Esophagus muscularis mucosa (tissue), 4 donors: ENCODE measurements at regions not wholly inside any gene's neighbourhood (a gene's known extent, or its start where the extent isn't known, plus 50 kb on each side); places are given as distances from the start of the nearest gene placed in this dataset.
"Not testable (repeated sequence)": the region's sequence is repeated elsewhere in the genome, so short reads cannot be mapped to it uniquely, and the experiment has no call there.

Experiments
- DNase-seq: peaks from one replicate; pipeline ENCODE4 v3.0.0-alpha.2; 2017; ENCODE audit errors: extremely low spot score
- H3K27ac ChIP-seq, 4 donors: fragments of 200-600 bp; sonication (generic); replicated peaks in 1 of 4; 1 replicate in 3 of 4; 2 replicates in 1 of 4; pipeline ENCODE4 v1.5.1; 2016 to 2019; ENCODE audit warnings: mild to moderate bottlenecking in 1 of 4
- H3K27me3 ChIP-seq, 4 donors: fragments of 200-600 bp; sonication (generic); one replicate each; pipeline versions ENCODE4 v1.5.1 to v1.6.0; 2016 to 2019
- H3K36me3 ChIP-seq, 4 donors: fragments of 200-600 bp; sonication (generic); one replicate each; pipeline ENCODE4 v1.5.1; 2016 to 2019
- H3K4me1 ChIP-seq, 4 donors: fragments of 200-600 bp; sonication (generic); one replicate each; pipeline ENCODE4 v1.5.1; 2016 to 2019
- H3K4me3 ChIP-seq, 4 donors: fragments of 200-600 bp; sonication (generic); 1 replicate in 2 of 4; 2 replicates in 2 of 4; pipeline ENCODE4 v1.5.1; 2016 to 2019; ENCODE audit warnings: mild to moderate bottlenecking in 4 of 4, moderate library complexity in 1 of 4
- H3K9me3 ChIP-seq, 4 donors: fragments of 200-600 bp; sonication (generic); 1 replicate in 3 of 4; 2 replicates in 1 of 4; pipeline ENCODE4 v1.5.1; 2016 to 2019
- EP300 ChIP-seq: sonication (generic); formaldehyde crosslinking; IDR thresholded peaks from one replicate; pipeline ENCODE4 v1.6.1; 2017; ENCODE audit warnings: antibody characterized with exemption
- POLR2A ChIP-seq: fragments of 450-650 bp; IDR thresholded peaks from one replicate; pipeline ENCODE4 v1.6.1; 2017; ENCODE audit warnings: antibody characterized with exemption, moderate library complexity, mild to moderate bottlenecking, low read depth
- POLR2AphosphoS5 ChIP-seq, 2 donors: sonication (generic); formaldehyde crosslinking; IDR thresholded peaks; one replicate each; pipeline ENCODE4 v1.6.1; 2017; ENCODE audit warnings: antibody characterized with exemption in 2 of 2
- WGBS: methylation state at CpG from one replicate; pipeline ENCODE4 v1.1.5; 2018; 5-methylcytosine and 5-hydroxymethylcytosine counted together
- intact Hi-C: fragments of 100-400 bp; cut with DNase I; formaldehyde crosslinking; loops from one replicate; pipeline ENCODE4 v1.15.1; 2023
- TF ChIP-seq, protein P1 (sequence below), 3 experiments: fragments of 200-600 bp in 2 of 3; fragments of 450-650 bp in 1 of 3; sonication (generic) in 2 of 3; IDR thresholded peaks; one replicate each; pipeline ENCODE4 v1.5.1; 2017 to 2019; ENCODE audit warnings: antibody characterized with exemption in 3 of 3, mild to moderate bottlenecking in 2 of 3, moderate library complexity in 1 of 3

DNA sequence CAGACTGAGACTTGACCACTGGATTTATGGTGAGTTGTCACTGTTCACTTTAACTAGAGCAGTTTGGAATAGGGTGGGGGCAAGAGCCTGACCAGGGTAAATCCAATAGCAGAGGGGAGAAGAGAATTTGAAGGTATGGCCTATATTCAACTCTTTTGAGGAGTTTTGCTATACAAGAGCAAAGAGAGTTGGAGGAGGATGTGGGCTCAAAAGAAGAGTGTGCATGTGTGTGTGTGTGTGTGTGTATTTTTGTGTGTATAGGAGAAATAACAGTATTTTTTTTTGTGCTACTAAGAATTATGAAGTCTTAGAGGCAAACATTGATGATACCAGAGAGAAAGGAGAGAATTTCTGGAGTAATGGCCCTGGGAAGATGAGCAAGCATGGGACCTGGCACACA lies 164.8 kb upstream of the JUN start:
- intact Hi-C loops: no loop called here
- Histone ChIP-seq H3K36me3 (no peaks in the 10 kb centered on the region), H3K27ac (no peak overlapping the region), H3K4me3 (no peak overlapping the region), H3K9me3 (no peaks in the 10 kb centered on the region), H3K27me3 (no peaks in the 10 kb centered on the region), H3K4me1 (no peaks in the 10 kb centered on the region)
- DNase-seq: no peak
- no peak for TF ChIP-seq EP300
- TF ChIP-seq POLR2AphosphoS5 (IDR thresholded peaks at IDR 0.05): no peak
- TF ChIP-seq POLR2A: no peak
- TF ChIP-seq, protein P1, sequence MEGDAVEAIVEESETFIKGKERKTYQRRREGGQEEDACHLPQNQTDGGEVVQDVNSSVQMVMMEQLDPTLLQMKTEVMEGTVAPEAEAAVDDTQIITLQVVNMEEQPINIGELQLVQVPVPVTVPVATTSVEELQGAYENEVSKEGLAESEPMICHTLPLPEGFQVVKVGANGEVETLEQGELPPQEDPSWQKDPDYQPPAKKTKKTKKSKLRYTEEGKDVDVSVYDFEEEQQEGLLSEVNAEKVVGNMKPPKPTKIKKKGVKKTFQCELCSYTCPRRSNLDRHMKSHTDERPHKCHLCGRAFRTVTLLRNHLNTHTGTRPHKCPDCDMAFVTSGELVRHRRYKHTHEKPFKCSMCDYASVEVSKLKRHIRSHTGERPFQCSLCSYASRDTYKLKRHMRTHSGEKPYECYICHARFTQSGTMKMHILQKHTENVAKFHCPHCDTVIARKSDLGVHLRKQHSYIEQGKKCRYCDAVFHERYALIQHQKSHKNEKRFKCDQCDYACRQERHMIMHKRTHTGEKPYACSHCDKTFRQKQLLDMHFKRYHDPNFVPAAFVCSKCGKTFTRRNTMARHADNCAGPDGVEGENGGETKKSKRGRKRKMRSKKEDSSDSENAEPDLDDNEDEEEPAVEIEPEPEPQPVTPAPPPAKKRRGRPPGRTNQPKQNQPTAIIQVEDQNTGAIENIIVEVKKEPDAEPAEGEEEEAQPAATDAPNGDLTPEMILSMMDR (IDR thresholded peaks at IDR 0.05): no peak

DNA sequence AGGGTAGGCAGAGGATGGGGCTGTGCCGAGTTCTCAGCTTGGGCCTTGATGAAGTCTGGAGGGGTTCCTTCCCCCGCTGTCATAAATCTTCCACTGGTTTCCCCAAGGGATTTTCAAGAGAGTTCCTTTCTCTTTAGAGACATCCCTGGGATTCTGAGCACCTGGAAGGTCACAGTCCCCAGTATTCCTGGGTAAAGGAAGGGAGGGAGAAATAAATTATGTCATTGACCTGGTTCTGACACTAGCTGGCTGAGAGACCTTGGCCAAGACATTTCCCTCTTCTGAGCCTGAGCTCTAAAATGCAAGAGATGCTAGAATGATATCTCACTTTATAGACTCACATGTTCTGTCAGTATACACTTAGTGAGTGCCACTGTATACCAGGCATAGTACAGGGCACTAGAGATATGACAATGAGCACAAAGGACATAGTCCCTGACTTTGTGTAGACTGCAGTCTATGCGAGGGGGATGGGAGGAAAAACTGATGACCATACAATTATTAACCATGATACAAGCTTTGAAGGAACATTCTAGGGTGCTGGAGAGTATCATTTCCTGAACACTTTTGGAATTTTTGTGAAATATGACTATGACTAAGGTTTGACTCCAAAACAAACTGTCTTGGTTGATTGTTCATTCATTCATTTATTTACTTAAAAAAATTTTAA lies 165.8 kb upstream of the JUN start:
- Histone ChIP-seq H3K9me3 (no peaks in the 10 kb centered on the region), H3K27ac (no peak overlapping the region), H3K36me3 (no peaks in the 10 kb centered on the region), H3K4me3 (no peak overlapping the region), H3K27me3 (no peaks in the 10 kb centered on the region), H3K4me1 (no peaks in the 10 kb centered on the region)
- intact Hi-C loops: no loop called here
- TF ChIP-seq POLR2AphosphoS5 (IDR thresholded peaks at IDR 0.05) (no peak), EP300 (no peak), POLR2A (no peak)
- TF ChIP-seq, protein P1 (IDR thresholded peaks at IDR 0.05): no peak
- no peak for DNase-seq
- WGBS: 89% methylated on average over 3 of the region's 3 CpGs

DNA sequence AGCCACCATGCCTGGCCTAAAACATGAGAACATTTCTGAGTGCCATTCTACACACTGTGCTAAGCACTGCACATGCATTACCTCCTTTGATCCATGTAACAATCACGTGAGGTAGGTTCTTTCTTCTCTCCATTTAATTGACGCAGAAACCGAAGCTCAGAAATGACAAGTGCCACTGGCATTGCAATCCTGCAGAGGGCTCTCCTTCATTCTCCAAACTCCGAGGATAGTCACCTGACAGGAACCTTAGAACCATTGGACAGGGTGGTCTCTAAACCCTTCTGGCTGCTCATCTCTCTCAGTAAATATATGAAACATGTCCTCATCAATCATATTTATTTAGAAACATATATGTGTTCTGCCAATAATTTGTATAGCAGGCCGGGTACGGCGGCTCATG lies 167.1 kb upstream of the JUN start:
- Histone ChIP-seq H3K36me3 (no peaks in the 10 kb centered on the region), H3K4me1 (no peaks in the 10 kb centered on the region), H3K27ac (no peak overlapping the region), H3K9me3 (no peaks in the 10 kb centered on the region), H3K27me3 (no peaks in the 10 kb centered on the region), H3K4me3 (no peak overlapping the region)
- intact Hi-C loops: no loop called here
- DNase-seq: no peak
- TF ChIP-seq POLR2AphosphoS5 (IDR thresholded peaks at IDR 0.05) (no peak), POLR2A (no peak), EP300 (no peak)
- TF ChIP-seq, protein P1 (IDR thresholded peaks at IDR 0.05): no peak
- WGBS: 91% methylated on average over 7 of the region's 7 CpGs

DNA sequence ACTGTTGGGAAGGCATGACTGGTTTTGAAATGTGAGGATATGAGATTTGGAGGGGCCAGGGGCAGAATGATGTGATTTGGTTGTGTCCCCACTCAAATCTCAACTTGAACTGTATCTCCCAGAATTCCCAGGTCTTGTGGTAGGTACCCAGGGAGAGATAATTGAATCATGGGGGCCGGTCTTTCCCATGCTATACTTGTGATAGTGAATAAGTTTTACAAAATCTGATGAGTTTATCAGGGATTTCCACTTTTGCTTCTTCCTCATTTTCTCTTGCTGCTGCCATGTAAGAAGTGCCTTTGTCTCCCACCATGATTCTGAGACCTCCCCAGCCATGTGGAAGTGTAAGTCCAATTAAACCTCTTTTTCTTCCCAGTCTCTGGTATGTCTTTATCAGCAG lies 170.1 kb upstream of the JUN start:
- 100% methylated on average over 1 of the region's 1 CpG for WGBS
- H3K4me1 ChIP-seq, H3K36me3 ChIP-seq, H3K27me3 ChIP-seq, DNase-seq, H3K27ac ChIP-seq, intact Hi-C loops, H3K4me3 ChIP-seq, H3K9me3 ChIP-seq: not testable (repeated sequence)

DNA sequence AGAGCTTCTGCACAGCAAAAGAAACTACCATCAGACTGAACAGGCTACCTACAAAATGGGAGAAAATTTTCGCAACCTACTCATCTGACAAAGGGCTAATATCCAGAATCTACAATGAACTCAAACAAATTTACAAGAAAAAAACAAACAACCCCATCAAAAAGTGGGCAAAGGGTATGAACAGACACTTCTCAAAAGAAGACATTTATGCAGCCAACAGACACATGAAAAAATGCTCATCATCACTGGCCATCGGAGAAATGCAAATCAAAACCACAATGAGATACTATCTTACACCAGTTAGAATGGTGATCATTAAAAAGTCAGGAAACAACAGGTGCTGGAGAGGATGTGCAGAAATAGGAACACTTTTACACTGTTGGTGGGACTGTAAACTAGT lies 179.4 kb upstream of the JUN start:
- H3K27me3 ChIP-seq, H3K4me3 ChIP-seq, DNase-seq, H3K36me3 ChIP-seq, intact Hi-C loops, H3K27ac ChIP-seq, H3K9me3 ChIP-seq: not testable (repeated sequence)
- peaks cover 7 to 25% (median 11%) of the 10 kb centered on the region in 4 donors for H3K4me1 ChIP-seq
- 77% methylated on average over 2 of the region's 2 CpGs for WGBS

DNA sequence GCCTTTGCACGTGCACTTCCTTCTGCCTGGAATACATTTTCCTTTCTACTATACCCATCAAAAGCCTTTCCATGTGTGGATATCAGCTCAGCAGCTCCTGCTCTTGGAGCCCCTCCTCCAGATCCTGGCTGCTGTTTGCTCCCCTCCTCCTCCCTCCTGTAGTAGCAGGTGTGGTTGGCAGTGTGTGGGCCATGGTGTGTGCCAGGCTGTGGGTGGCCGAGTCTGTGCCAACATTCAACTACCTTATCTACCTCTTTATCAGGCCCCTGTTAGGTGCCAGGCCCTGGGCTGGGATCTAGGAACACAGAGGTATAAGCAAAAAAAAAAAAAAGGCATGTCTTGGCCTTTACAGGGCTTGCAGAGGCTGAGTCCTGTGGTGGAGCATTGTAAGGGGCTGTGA lies 180.6 kb upstream of the JUN start:
- Histone ChIP-seq H3K4me1 (peaks cover 15 to 33% (median 20%) of the 10 kb centered on the region in 4 donors), H3K27me3 (no peaks in the 10 kb centered on the region), H3K36me3 (no peaks in the 10 kb centered on the region), H3K27ac (no peak overlapping the region), H3K9me3 (no peaks in the 10 kb centered on the region), H3K4me3 (no peak overlapping the region)
- intact Hi-C loops: no loop called here
- no peak for TF ChIP-seq EP300
- TF ChIP-seq POLR2AphosphoS5 (IDR thresholded peaks at IDR 0.05): no peak
- TF ChIP-seq, protein P1 (IDR thresholded peaks at IDR 0.05): no peak
- TF ChIP-seq POLR2A: no peak
- DNase-seq: no peak
- WGBS: 87% methylated on average over 2 of the region's 2 CpGs
